Endothelial cell (in vitro differentiated cells): ENCODE measurements at regions not wholly inside any gene's neighbourhood (a gene's known extent, or its start where the extent isn't known, plus 50 kb on each side); places are given as distances from the start of the nearest gene placed in this dataset.

ENCODE experiments used
- DNase-seq: peaks from one replicate; pipeline ENCODE4 v3.0.0; 2021; ENCODE audit warnings: low spot score
- H3K27ac Mint-ChIP-seq: one replicate; pipeline ENCODE4 v1.8.0; 2021; ENCODE audit warnings: mixed read lengths, inconsistent platforms; ENCODE audit not compliant: unreplicated experiment
- H3K27me3 Mint-ChIP-seq: one replicate; pipeline ENCODE4 v1.8.0; 2021; ENCODE audit warnings: mild to moderate bottlenecking, moderate library complexity, mixed read lengths, inconsistent platforms; ENCODE audit not compliant: unreplicated experiment
- H3K36me3 Mint-ChIP-seq: one replicate; pipeline ENCODE4 v1.8.0; 2021; ENCODE audit warnings: mild to moderate bottlenecking, low read depth, mixed read lengths, inconsistent platforms; ENCODE audit not compliant: unreplicated experiment
- H3K4me1 Mint-ChIP-seq: one replicate; pipeline ENCODE4 v1.8.0; 2021; ENCODE audit warnings: mild to moderate bottlenecking, mixed read lengths, inconsistent platforms; ENCODE audit not compliant: unreplicated experiment
- H3K4me3 Mint-ChIP-seq: one replicate; pipeline ENCODE4 v1.8.0; 2021; ENCODE audit warnings: mild to moderate bottlenecking, mixed read lengths, inconsistent platforms; ENCODE audit not compliant: unreplicated experiment
- H3K9me3 Mint-ChIP-seq: one replicate; pipeline ENCODE4 v1.8.0; 2021; ENCODE audit warnings: mixed read lengths, inconsistent platforms; ENCODE audit not compliant: unreplicated experiment
- TF ChIP-seq, protein P1 (sequence below): fragments of 200-600 bp; sonication (generic); IDR thresholded peaks from one replicate; pipeline ENCODE4 v1.5.0; 2021; ENCODE audit warnings: antibody characterized with exemption; ENCODE audit not compliant: unreplicated experiment

DNA sequence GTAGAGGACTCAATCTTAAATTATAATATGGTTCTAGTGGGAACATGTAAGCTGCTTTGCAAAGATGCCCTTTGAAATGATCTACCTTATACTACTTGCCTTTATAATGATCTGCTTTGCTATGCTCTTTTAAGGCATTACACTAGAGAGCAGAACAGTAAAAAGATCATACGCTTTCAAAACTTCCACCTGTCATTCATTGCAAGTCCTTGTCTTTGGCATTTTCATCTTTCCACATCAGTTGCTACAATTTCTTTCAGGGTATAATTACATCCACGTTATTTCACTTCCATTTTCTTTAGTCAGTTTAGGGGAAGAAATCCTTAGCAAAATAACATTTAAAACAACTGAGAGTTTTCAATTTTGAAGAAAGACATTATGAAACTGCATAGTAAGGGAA is 80.3 kb downstream of the ACTBL2 start:
- Mint-ChIP-seq H3K9me3 (no peaks in the 10 kb centered on the region), H3K4me1 (no peaks in the 10 kb centered on the region), H3K27ac (no peak overlapping the region), H3K4me3 (no peak overlapping the region), H3K36me3 (no peaks in the 10 kb centered on the region), H3K27me3 (no peaks in the 10 kb centered on the region)
- TF ChIP-seq, protein P1, sequence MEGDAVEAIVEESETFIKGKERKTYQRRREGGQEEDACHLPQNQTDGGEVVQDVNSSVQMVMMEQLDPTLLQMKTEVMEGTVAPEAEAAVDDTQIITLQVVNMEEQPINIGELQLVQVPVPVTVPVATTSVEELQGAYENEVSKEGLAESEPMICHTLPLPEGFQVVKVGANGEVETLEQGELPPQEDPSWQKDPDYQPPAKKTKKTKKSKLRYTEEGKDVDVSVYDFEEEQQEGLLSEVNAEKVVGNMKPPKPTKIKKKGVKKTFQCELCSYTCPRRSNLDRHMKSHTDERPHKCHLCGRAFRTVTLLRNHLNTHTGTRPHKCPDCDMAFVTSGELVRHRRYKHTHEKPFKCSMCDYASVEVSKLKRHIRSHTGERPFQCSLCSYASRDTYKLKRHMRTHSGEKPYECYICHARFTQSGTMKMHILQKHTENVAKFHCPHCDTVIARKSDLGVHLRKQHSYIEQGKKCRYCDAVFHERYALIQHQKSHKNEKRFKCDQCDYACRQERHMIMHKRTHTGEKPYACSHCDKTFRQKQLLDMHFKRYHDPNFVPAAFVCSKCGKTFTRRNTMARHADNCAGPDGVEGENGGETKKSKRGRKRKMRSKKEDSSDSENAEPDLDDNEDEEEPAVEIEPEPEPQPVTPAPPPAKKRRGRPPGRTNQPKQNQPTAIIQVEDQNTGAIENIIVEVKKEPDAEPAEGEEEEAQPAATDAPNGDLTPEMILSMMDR: no peak
- DNase-seq: no peak

DNA sequence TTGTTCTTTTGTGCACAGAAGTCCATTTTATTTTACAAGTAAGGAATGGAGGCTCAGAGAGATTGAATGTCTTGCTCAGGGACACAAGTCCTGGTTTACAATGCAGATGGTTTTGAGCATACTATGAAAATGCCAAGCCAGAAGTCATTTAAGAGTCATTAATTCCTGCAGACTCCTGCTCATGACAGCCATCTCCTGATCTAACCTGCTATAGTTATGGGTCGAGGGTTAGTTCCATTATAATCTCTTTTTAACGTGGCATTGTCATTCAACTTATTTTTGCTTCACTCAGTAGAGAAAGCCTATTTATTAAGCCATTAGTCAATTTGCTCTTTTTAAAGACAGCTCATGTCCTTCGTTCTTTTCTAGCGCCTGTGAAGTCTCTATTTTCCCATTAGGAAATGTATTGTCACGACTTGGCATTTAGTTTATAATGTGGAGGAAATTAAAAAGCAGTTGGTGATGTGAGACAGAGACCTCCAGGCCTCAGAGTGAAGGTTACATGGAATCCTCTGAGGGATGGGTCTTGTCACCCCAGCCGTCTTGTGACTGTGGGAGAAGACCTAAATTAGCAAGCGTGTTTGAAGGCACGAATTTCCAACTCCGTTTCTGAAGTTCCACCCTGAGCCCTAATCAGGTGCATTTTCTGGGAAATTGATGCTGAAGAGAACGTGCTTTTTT is 84.1 kb downstream of the ACTBL2 start:
- H3K36me3 Mint-ChIP-seq: no peaks in the 10 kb centered on the region
- H3K27ac Mint-ChIP-seq: no peak overlapping the region
- no peaks in the 10 kb centered on the region for H3K4me1 Mint-ChIP-seq
- no peaks in the 10 kb centered on the region for H3K27me3 Mint-ChIP-seq
- no peaks in the 10 kb centered on the region for H3K9me3 Mint-ChIP-seq
- DNase-seq: no peak
- TF ChIP-seq, protein P1: no peak
- H3K4me3 Mint-ChIP-seq: no peak overlapping the region

DNA sequence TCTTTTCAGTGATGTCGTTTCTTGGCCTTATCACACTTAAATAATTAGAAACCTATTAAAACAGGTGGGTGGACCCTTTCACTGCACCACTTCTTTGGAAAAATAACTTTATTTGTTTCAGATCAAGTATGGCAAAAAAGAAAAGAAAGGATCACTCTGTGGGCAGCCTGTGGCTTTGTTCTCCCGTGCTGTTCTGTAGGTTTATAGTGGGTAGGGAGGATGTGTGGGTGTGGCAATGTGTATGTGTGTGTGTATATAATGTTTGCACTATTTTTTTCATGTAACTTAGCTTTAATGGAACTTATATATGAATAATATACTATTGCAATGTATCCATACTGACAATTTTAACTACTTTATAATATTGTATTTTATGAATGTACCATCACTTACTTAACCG is 85.9 kb downstream of the ACTBL2 start:
- H3K4me3 Mint-ChIP-seq: no peak overlapping the region
- DNase-seq: no peak
- H3K27ac Mint-ChIP-seq: no peak overlapping the region
- no peaks in the 10 kb centered on the region for H3K4me1 Mint-ChIP-seq
- H3K9me3 Mint-ChIP-seq: no peaks in the 10 kb centered on the region
- H3K27me3 Mint-ChIP-seq: no peaks in the 10 kb centered on the region
- TF ChIP-seq, protein P1: no peak
- H3K36me3 Mint-ChIP-seq: no peaks in the 10 kb centered on the region

DNA sequence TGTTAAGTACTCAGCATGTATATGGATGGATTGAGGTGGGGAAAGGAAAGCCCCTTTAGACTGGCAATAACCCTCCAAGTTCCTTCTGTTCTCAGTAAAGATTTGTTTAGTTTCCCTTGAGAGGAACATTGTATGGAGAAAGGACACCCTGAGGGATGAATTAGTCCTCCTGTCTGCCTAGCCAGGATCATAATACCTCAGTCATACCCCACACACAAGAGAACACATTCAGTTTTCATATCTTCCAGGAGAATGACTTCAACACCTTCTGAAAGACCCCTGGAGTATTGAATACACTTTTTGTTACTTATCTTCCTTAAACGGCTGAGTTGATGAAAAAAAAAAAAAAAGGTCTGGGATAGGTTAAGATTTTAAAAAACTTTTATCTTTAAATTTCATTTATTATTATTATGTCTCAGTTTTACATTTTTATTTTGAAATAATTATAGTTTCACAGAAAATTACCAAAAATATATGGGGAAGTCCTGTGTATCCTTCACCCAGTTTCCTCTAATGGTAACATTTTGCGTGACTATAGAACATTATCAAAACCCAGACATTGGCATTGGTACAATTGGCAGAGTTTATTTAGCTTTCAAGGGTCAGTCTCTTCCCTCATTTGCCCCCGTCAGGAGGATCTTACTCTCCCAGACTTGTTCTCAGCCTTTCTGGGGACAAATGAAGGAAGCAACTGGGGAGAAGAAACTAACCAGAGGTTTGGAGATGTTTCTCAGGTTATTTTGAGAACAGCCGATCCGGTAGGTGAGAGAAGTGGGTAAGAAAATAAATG is 88.0 kb downstream of the ACTBL2 start:
- no peaks in the 10 kb centered on the region for H3K27me3 Mint-ChIP-seq
- H3K36me3 Mint-ChIP-seq: no peaks in the 10 kb centered on the region
- no peaks in the 10 kb centered on the region for H3K4me1 Mint-ChIP-seq
- TF ChIP-seq, protein P1: no peak
- H3K4me3 Mint-ChIP-seq: no peak overlapping the region
- H3K9me3 Mint-ChIP-seq: no peaks in the 10 kb centered on the region
- DNase-seq: no peak
- H3K27ac Mint-ChIP-seq: no peak overlapping the region

DNA sequence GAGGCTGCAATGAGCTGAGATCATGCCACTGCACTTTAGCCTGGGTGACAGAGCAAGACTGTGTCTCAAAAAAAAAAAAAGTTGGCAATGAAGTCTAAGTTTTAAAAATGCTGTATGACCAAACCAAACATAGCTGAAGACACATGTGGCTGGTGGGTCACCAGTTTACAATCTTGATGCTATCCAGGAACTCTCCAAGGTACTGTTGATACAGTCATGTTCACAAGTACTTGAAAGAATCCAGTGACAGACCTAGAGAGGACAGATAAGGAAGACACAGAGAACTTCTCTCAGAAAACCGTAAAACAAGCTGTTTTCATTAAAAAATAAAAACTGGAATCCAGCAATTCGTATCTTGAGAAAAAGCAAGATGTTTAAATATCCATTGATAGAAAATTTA is 95.7 kb downstream of the ACTBL2 start:
- no peaks in the 10 kb centered on the region for H3K9me3 Mint-ChIP-seq
- H3K27me3 Mint-ChIP-seq: no peaks in the 10 kb centered on the region
- no peak overlapping the region for H3K4me3 Mint-ChIP-seq
- TF ChIP-seq, protein P1: no peak
- peaks cover 2% of the 10 kb centered on the region for H3K4me1 Mint-ChIP-seq
- DNase-seq: no peak
- no peak overlapping the region for H3K27ac Mint-ChIP-seq
- no peaks in the 10 kb centered on the region for H3K36me3 Mint-ChIP-seq
